GM19043 (cell line): ENCODE measurements at regions not wholly inside any gene's neighbourhood (a gene's known extent, or its start where the extent isn't known, plus 50 kb on each side); places are given as distances from the start of the nearest gene placed in this dataset.
"Not testable (repeated sequence)": the region's sequence is repeated elsewhere in the genome, so short reads cannot be mapped to it uniquely, and the experiment has no call there.

Experiments used
- ATAC-seq: cut with Tn5 transposase; IDR thresholded peaks from one replicate; pipeline ENCODE4 v1.9.1; 2021; ENCODE audit warnings: low read depth; ENCODE audit not compliant: unreplicated experiment

GRCh38 chr3:8290611-8291010 is 211.0 kb upstream of the LMCD1 start:
- ATAC-seq: no peak

- ATAC-seq: no peak
Observed at GRCh38 chr3:8296461-8296860, 205.2 kb upstream of the LMCD1 start.

GRCh38 chr3:8298021-8298954 is 203.3 kb upstream of the LMCD1 start:
- no peak for ATAC-seq

- ATAC-seq: no peak
Observed at GRCh38 chr3:8301977-8302735, 199.5 kb upstream of the LMCD1 start.

GRCh38 chr3:8303466-8303865 is 198.2 kb upstream of the LMCD1 start:
- ATAC-seq: no peak

GRCh38 chr3:8305371-8305770 is 196.3 kb upstream of the LMCD1 start:
- ATAC-seq: no peak

GRCh38 chr3:8307545-8308110 is 194.0 kb upstream of the LMCD1 start:
- ATAC-seq: no peak

GRCh38 chr3:8311321-8311720 is 190.3 kb upstream of the LMCD1 start:
- ATAC-seq: no peak

- no peak for ATAC-seq
Observed at GRCh38 chr3:8312685-8313084, 188.9 kb upstream of the LMCD1 start.

- ATAC-seq: no peak
Observed at GRCh38 chr3:8313560-8314267, 187.9 kb upstream of the LMCD1 start.

GRCh38 chr3:8315526-8315925 is 186.1 kb upstream of the LMCD1 start:
- ATAC-seq: not testable (repeated sequence)

GRCh38 chr3:8317661-8318649 is 183.7 kb upstream of the LMCD1 start:
- ATAC-seq: no peak

GRCh38 chr3:8319935-8320634 is 181.5 kb upstream of the LMCD1 start:
- ATAC-seq: no peak

- ATAC-seq: no peak
Observed at GRCh38 chr3:8320711-8321458, 180.7 kb upstream of the LMCD1 start.

GRCh38 chr3:8324747-8325146 is 176.9 kb upstream of the LMCD1 start:
- peak; percentile 56 for ATAC-seq

- no peak for ATAC-seq
Observed at GRCh38 chr3:8325306-8325705, 176.3 kb upstream of the LMCD1 start.

- not testable (repeated sequence) for ATAC-seq
Observed at GRCh38 chr3:8325833-8326232, 175.8 kb upstream of the LMCD1 start.

GRCh38 chr3:8327739-8328138 is 173.9 kb upstream of the LMCD1 start:
- no peak for ATAC-seq
